ENCODE measurements at regions not wholly inside any gene's neighbourhood (a gene's known extent, or its start where the extent isn't known, plus 50 kb on each side); places are given as distances from the start of the nearest gene placed in this dataset.

- Histone ChIP-seq H3K27ac (no peak overlapping the region), H3K27me3 (no peaks in the 10 kb centered on the region), H3K4me1 (no peaks in the 10 kb centered on the region), H3K9me3 (no peaks in the 10 kb centered on the region), H3K4me3 (no peak overlapping the region), H3K36me3 (no peaks in the 10 kb centered on the region)
- WGBS, 2 donors = 65 to 76% methylated on average over 1 of the region's 1 CpG
- intact Hi-C loops (cut with DNase I) = no loop called here
- DNase-seq = no peak
- TF ChIP-seq POLR2A (IDR thresholded peaks at IDR 0.05) (no peak), EP300 (IDR thresholded peaks at IDR 0.05) (no peak), POLR2AphosphoS5 (IDR thresholded peaks at IDR 0.05) (no peak)
- TF ChIP-seq, protein P1, sequence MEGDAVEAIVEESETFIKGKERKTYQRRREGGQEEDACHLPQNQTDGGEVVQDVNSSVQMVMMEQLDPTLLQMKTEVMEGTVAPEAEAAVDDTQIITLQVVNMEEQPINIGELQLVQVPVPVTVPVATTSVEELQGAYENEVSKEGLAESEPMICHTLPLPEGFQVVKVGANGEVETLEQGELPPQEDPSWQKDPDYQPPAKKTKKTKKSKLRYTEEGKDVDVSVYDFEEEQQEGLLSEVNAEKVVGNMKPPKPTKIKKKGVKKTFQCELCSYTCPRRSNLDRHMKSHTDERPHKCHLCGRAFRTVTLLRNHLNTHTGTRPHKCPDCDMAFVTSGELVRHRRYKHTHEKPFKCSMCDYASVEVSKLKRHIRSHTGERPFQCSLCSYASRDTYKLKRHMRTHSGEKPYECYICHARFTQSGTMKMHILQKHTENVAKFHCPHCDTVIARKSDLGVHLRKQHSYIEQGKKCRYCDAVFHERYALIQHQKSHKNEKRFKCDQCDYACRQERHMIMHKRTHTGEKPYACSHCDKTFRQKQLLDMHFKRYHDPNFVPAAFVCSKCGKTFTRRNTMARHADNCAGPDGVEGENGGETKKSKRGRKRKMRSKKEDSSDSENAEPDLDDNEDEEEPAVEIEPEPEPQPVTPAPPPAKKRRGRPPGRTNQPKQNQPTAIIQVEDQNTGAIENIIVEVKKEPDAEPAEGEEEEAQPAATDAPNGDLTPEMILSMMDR (IDR thresholded peaks at IDR 0.05) = no peak
Measured at GRCh38 chr3:88985491-88985890, 121.9 kb upstream of the EPHA3 start.

DNA sequence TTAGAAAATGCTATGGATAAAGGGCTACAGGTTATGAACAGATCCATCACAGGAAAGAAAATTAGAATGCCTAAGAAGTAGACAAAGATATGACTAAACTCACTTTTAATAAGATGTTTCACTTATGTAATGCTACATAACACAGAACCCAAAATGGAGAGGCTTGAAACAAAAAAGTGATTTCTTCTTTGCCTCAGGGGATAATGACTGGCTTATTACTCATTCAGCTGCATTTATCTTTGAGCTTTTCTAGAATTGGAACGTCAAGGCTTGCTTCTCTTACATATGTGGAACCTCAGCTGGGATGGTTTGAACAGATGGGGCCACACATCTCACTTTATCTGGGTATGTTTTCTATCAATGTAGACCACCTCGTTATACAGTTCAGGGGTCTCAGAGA lies 120.6 kb upstream of the EPHA3 start:
- no peaks in the 10 kb centered on the region for H3K9me3 ChIP-seq
- TF ChIP-seq, protein P1 (IDR thresholded peaks at IDR 0.05) = no peak
- TF ChIP-seq EP300 (IDR thresholded peaks at IDR 0.05) = no peak
- no peak for TF ChIP-seq POLR2A (IDR thresholded peaks at IDR 0.05)
- no peak for TF ChIP-seq POLR2AphosphoS5 (IDR thresholded peaks at IDR 0.05)
- H3K36me3 ChIP-seq = no peaks in the 10 kb centered on the region
- intact Hi-C loops (cut with DNase I) = no loop called here
- no peak for DNase-seq
- no peaks in the 10 kb centered on the region for H3K4me1 ChIP-seq
- 44 to 72% methylated on average over 2 of the region's 2 CpGs for WGBS, 2 donors
- no peaks in the 10 kb centered on the region for H3K27me3 ChIP-seq
- H3K4me3 ChIP-seq = no peak overlapping the region
- H3K27ac ChIP-seq = no peak overlapping the region

DNA sequence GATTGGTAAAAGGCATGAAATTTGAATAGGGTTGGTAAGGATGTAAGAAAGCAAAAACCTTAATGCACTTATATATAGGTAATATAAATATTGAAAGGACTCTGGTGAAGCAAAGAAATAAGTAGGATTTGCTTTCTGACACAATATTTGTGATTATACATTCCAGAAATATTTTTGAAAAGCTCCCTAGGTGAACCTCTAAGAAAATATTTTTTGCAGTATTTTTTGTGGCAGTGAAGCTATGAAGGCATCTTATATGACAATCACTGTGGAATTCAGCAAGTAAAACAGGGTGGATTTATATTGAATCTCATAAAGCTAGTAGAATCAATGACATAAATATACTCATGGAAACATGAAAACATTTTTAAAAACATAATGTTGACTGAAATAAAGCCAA lies 119.6 kb upstream of the EPHA3 start:
- intact Hi-C loops (cut with DNase I) = no loop called here
- no peaks in the 10 kb centered on the region for H3K27me3 ChIP-seq
- H3K4me1 ChIP-seq = no peaks in the 10 kb centered on the region
- TF ChIP-seq, protein P1 (IDR thresholded peaks at IDR 0.05) = no peak
- TF ChIP-seq POLR2A (IDR thresholded peaks at IDR 0.05) (no peak), POLR2AphosphoS5 (IDR thresholded peaks at IDR 0.05) (no peak), EP300 (IDR thresholded peaks at IDR 0.05) (no peak)
- no peak overlapping the region for H3K4me3 ChIP-seq
- no peaks in the 10 kb centered on the region for H3K36me3 ChIP-seq
- no peak for DNase-seq
- H3K9me3 ChIP-seq = no peaks in the 10 kb centered on the region
- H3K27ac ChIP-seq = no peak overlapping the region

DNA sequence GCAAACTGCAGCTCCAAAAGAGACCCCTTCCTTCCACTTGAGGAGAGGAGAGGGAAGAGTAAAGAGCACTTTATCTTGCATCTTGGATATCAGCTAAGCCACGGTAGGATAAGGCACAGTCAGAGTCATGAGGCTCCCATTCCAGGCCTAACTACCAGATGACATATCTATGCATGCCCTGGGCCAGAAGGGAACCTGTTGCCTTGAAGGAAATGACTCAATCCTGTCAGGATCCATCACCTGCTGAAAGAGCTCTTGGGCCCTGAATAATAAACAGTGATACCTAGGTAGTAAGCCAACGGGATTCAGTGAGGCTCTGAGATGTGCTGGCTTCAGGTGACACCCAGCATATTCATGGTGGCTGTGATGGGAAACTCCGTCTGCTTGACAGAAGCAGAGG lies 118.5 kb upstream of the EPHA3 start:
- intact Hi-C loops (cut with DNase I) = no loop called here
- Histone ChIP-seq H3K4me3 (no peak overlapping the region), H3K27me3 (no peaks in the 10 kb centered on the region), H3K4me1 (no peaks in the 10 kb centered on the region), H3K36me3 (no peaks in the 10 kb centered on the region), H3K9me3 (no peaks in the 10 kb centered on the region), H3K27ac (no peak overlapping the region)
- 80 to 83% methylated on average over 3 of the region's 3 CpGs for WGBS, 2 donors
- TF ChIP-seq EP300 (IDR thresholded peaks at IDR 0.05) = no peak
- TF ChIP-seq POLR2A (IDR thresholded peaks at IDR 0.05) = no peak
- TF ChIP-seq POLR2AphosphoS5 (IDR thresholded peaks at IDR 0.05) = no peak
- TF ChIP-seq, protein P1 (IDR thresholded peaks at IDR 0.05) = no peak
- no peak for DNase-seq

DNA sequence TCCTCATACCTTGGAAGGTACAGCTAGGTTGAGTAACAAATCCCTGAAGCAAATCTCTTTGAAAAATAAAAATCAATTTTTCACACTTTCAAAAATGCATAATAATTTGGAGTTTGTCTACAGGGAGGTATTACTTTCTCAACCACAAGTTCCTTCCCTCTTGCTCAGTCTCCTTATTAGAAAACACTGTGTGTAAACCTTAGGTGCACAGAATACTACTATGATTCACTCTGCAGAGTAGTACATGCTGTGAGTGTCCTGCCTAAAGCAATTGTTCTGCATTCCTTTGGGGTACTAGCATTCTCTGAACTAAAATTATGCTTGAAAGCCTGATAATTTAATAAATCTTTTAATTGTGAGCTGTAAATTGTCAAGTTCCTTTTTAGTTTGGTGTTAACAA lies 115.9 kb upstream of the EPHA3 start:
- Histone ChIP-seq H3K4me3 (no peak overlapping the region), H3K27ac (no peak overlapping the region), H3K36me3 (no peaks in the 10 kb centered on the region), H3K27me3 (no peaks in the 10 kb centered on the region), H3K4me1 (no peaks in the 10 kb centered on the region), H3K9me3 (no peaks in the 10 kb centered on the region)
- intact Hi-C loops (cut with DNase I) = no loop called here
- TF ChIP-seq, protein P1 (IDR thresholded peaks at IDR 0.05) = no peak
- DNase-seq = no peak
